22Rv1 (cell line): ENCODE measurements at regions not wholly inside any gene's neighbourhood (a gene's known extent, or its start where the extent isn't known, plus 50 kb on each side); places are given as distances from the start of the nearest gene placed in this dataset.

Experiments used
- H3K27ac ChIP-seq: fragments of 450-650 bp; 2 replicates; pipeline ENCODE4 v1.5.1; 2017
- ZFX ChIP-seq: fragments of 450-650 bp; IDR thresholded peaks from 2 replicates; pipeline ENCODE4 v1.6.1; 2017; ENCODE audit warnings: antibody characterized with exemption, borderline replicate concordance
- TF ChIP-seq, protein P1 (sequence below): fragments of 450-650 bp; IDR thresholded peaks from 2 replicates; pipeline ENCODE4 v1.5.1; 2017; ENCODE audit warnings: mild to moderate bottlenecking

DNA sequence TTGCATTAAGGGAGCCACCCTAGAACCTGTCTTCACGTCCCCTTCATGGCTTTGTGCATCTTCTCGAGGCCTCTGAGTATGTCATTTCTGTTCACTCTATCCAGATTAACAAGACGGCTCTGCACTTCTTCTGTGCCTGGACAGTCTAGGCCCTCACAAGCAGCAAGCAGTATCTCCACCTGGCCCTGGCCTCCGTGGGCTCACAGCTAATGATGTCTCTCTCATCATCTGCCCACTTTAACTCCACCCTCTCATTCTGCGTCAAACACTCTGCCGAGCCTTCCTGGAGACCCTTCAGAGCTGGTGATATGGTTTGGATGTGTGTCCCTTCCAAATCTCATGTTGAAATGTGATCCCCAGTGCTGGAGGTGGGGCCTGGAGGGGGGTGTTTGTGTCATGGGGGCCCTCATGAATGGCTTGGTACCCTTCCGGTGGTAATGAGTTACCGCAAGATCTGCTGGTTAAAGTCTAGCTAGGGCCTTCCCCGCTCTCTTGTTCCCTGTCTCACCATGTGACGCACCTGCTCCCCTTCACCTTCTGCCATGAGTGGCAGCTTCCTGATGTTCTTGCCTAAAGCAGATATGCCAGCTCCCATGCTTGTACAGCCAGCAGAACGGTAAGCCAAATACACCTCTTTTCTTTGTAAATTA lies 132.5 kb upstream of the ID2 start:
- TF ChIP-seq, protein P1, sequence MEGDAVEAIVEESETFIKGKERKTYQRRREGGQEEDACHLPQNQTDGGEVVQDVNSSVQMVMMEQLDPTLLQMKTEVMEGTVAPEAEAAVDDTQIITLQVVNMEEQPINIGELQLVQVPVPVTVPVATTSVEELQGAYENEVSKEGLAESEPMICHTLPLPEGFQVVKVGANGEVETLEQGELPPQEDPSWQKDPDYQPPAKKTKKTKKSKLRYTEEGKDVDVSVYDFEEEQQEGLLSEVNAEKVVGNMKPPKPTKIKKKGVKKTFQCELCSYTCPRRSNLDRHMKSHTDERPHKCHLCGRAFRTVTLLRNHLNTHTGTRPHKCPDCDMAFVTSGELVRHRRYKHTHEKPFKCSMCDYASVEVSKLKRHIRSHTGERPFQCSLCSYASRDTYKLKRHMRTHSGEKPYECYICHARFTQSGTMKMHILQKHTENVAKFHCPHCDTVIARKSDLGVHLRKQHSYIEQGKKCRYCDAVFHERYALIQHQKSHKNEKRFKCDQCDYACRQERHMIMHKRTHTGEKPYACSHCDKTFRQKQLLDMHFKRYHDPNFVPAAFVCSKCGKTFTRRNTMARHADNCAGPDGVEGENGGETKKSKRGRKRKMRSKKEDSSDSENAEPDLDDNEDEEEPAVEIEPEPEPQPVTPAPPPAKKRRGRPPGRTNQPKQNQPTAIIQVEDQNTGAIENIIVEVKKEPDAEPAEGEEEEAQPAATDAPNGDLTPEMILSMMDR = no peak
- TF ChIP-seq ZFX = no peak
- H3K27ac ChIP-seq = no peak overlapping the region

GRCh38 chr2:8549942-8550341 lies 131.9 kb upstream of the ID2 start:
- TF ChIP-seq ZFX = no peak
- TF ChIP-seq, protein P1 = no peak
- H3K27ac ChIP-seq = no peak overlapping the region

DNA sequence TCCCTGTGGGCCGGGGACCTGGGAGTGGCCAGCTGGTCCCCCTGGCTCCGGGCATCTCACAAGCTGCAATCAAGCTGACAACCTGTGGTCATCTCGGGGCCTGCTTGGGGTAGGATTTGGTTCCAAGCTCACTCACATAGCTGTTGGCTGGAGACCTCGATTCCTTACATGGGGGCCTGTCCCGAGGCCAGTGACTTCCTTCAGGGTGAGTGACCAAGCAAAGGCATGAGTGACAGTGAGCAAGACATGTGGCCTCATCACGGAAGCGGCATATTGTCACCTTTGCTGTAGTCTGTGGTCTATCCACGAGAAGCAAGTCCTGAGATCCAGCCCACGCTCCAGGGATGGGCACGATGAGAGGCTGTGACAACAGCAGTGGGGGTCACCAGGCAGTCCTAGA lies 131.4 kb upstream of the ID2 start:
- TF ChIP-seq, protein P1 = no peak
- no peak for TF ChIP-seq ZFX
- no peak overlapping the region for H3K27ac ChIP-seq

GRCh38 chr2:8550937-8551621 lies 130.8 kb upstream of the ID2 start:
- no peak overlapping the region for H3K27ac ChIP-seq
- no peak for TF ChIP-seq ZFX
- TF ChIP-seq, protein P1 = no peak

DNA sequence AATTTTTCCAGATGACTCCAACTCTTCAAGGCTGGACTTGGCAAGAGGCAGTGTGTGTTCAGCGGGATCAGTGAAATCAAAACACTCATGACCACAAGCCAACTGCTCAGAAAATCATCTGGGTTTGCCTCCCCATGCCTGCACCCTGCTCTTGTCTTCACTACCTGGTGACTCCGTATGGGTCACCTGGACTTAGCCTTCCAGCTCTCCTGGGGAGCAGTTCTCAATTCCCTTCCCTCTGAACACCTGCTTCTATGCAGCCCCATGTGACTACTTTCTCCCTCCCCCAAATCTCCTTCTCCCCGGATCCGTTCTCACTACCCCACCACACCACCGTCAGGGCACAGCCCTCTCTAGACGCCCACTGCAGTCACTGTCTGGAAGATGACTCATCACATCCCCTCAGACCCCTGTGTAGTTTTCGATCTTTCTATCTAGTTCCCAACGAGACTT lies 130.2 kb upstream of the ID2 start:
- TF ChIP-seq, protein P1 = no peak
- no peak for TF ChIP-seq ZFX
- no peak overlapping the region for H3K27ac ChIP-seq

DNA sequence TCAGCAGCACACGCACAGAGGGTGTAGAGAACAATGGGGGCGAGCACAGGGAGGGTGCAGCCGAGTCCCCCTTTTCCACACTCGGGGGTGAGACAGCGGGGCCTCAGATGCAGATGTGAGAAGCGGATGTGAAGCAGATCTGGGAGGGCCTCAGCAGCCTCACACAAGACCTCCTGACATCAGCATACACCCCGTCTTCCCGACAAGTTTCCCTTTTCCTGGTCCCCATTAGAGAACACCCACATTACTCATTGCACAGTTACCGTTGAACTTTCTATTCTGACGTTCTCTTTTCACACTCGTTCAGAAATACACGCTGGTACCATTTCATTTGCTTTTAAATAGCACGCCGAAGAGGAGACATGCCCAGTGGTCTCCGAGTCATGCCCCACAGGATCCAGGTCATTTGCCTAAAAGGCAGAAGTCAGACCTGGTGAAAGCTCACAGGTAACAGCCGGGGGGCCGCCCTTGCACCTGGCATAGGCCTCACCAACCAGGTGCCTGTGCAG lies 129.5 kb upstream of the ID2 start:
- TF ChIP-seq, protein P1 = no peak
- TF ChIP-seq ZFX = no peak
- H3K27ac ChIP-seq = no peak overlapping the region

- TF ChIP-seq, protein P1 = no peak
- no peak for TF ChIP-seq ZFX
- no peak overlapping the region for H3K27ac ChIP-seq
These were observed 128.2 kb upstream of the ID2 start for GRCh38 chr2:8553643-8554042.
